AG10803 (cell line): ENCODE measurements at regions not wholly inside any gene's neighbourhood (a gene's known extent, or its start where the extent isn't known, plus 50 kb on each side); places are given as distances from the start of the nearest gene placed in this dataset.

Experiments
- DNase-seq: peaks from one replicate; pipeline ENCODE4 v3.0.0; 2010; ENCODE audit warnings: low read depth
- H3K4me3 ChIP-seq: 2 replicates; pipeline ENCODE4 v1.5.1; 2011; ENCODE audit warnings: mild to moderate bottlenecking, low read length, control low read depth
- TF ChIP-seq, protein P1 (sequence below): conservative IDR thresholded peaks from 2 replicates; pipeline ENCODE4 v1.5.1; 2011; ENCODE audit warnings: mild to moderate bottlenecking, low read length, control low read depth, inconsistent platforms

- no peak overlapping the region for H3K4me3 ChIP-seq
- TF ChIP-seq, protein P1, sequence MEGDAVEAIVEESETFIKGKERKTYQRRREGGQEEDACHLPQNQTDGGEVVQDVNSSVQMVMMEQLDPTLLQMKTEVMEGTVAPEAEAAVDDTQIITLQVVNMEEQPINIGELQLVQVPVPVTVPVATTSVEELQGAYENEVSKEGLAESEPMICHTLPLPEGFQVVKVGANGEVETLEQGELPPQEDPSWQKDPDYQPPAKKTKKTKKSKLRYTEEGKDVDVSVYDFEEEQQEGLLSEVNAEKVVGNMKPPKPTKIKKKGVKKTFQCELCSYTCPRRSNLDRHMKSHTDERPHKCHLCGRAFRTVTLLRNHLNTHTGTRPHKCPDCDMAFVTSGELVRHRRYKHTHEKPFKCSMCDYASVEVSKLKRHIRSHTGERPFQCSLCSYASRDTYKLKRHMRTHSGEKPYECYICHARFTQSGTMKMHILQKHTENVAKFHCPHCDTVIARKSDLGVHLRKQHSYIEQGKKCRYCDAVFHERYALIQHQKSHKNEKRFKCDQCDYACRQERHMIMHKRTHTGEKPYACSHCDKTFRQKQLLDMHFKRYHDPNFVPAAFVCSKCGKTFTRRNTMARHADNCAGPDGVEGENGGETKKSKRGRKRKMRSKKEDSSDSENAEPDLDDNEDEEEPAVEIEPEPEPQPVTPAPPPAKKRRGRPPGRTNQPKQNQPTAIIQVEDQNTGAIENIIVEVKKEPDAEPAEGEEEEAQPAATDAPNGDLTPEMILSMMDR, result no peak
- DNase-seq, result no peak
Observed at GRCh38 chr22:48961705-48962104, 866.0 kb downstream of the BRD1 start.

- no peak for DNase-seq
- H3K4me3 ChIP-seq, result no peak overlapping the region
- TF ChIP-seq, protein P1, result no peak
Observed at GRCh38 chr22:48960980-48961660, 866.6 kb downstream of the BRD1 start.

DNA sequence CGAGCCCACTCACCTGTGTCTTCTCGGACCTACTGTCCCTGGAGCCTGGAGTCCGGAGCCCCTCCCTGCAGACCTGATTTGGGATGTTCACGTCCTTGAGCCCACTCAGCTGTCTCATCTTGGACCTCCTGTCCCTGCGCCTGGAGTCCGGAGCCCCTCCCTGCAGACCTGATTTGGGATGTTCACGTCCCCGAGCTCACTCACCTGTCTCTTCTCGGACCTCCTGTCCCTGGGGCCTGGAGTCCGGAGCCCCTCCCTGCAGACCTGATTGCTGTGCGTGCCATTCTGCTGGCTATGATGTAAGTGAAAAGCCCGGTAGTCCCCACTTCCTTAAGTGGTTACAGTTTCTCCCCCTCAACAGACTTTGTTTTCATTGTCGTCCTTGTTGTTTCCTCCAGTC lies 867.1 kb downstream of the BRD1 start:
- DNase-seq, result no peak
- H3K4me3 ChIP-seq, result no peak overlapping the region
- TF ChIP-seq, protein P1, result no peak

DNA sequence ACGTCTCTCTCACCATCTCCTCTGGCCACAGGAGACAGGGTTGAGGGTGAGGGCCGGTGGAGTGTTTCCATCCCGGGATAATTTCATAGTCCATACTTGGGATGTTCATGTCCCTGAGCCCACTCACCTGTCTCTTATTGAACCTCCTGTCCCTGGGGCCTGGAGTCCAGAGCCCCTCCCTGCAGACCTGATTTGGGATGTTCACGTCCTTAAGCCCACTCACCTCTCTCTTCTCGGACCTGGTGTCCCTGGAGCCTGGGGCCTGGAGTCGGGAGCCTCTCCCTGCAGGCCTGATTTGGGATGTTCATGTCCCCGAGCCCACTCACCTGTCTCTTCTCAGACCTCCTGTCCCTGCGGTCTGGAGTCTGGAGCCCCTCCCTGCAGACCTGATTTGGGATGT lies 868.2 kb downstream of the BRD1 start:
- H3K4me3 ChIP-seq, result no peak overlapping the region
- TF ChIP-seq, protein P1, result no peak
- no peak for DNase-seq

DNA sequence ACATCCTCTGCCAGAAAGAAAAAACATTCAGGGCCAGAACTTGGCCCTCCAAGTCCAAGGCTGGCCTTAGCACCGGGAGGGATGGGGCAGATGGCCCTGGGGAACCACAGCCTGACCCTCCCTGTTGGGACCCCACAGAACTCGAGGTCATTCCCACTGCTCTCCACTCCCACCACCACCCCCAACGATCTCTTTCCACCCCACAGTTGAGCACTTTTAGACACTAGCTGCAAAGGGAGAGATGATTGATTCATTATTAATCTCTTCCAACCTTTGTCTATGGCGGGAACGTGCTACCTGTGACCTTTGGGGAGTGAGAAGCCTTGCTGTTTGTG lies 869.7 kb downstream of the BRD1 start:
- H3K4me3 ChIP-seq, result no peak overlapping the region
- DNase-seq, result no peak
- TF ChIP-seq, protein P1, result no peak

DNA sequence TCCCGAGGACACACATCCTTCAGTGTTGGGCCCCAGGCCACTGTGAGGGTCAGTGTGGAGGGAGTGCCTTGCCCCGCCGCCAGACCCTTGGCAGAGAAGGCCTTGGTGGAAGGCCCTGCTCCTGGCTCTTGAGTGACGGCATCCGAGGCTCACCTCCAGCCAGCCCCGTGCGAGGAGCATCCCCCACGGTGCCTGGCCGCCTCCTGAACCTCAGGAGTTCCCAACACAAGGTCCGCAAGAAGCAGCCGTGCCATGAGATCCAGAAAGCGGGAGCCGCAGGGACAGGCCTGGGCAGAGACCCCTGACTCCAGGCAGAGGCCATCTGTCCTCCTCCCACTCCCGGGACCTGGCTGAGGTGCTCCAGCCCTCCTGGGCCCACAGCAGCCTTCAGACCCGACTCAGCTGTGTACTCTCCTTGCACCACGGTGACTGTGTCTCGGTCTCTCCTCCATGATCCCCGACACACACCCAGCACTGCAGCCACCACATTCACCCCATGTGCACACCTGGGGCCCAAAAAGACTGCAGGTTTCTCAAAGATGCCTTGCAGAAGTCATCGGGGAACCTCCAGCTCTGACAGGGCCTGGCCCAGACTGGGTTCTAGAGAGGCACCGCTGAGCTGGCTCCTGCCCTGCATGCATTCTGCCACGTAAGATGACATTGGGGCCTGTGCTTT lies 870.2 kb downstream of the BRD1 start:
- H3K4me3 ChIP-seq, result no peak overlapping the region
- TF ChIP-seq, protein P1, result no peak
- no peak for DNase-seq
